Heart left ventricle (tissue), 16 donors: ENCODE measurements at regions not wholly inside any gene's neighbourhood (a gene's known extent, or its start where the extent isn't known, plus 50 kb on each side); places are given as distances from the start of the nearest gene placed in this dataset.

ENCODE experiments used
- ATAC-seq, 4 donors: fragments of 200-7000 bp; cut with Tn5 transposase; one replicate each; pipeline ENCODE4 v1.9.1; 2020 to 2022; ENCODE audit warnings: moderate library complexity in 4 of 4, mild to moderate bottlenecking in 3 of 4, moderate number of reproducible peaks in 1 of 4
- DNase-seq, 5 donors: peaks; one replicate each; pipeline ENCODE4 v3.0.0-alpha.2; 2020
- H3K27ac ChIP-seq, 12 donors: fragments of 200-600 bp; sonication (generic) in 4 of 12; one replicate each; pipeline versions ENCODE4 v1.5.0 to v1.8.0; 2016 to 2022; ENCODE audit warnings: mild to moderate bottlenecking in 2 of 12
- H3K27me3 ChIP-seq, 9 donors: fragments of 200-600 bp; sonication (generic) in 2 of 9; one replicate each; pipeline versions ENCODE4 v1.5.1 to v1.8.0; 2016 to 2022; ENCODE audit warnings: mild to moderate bottlenecking in 3 of 9
- H3K36me3 ChIP-seq, 9 donors: fragments of 200-600 bp; sonication (generic) in 2 of 9; one replicate each; pipeline versions ENCODE4 v1.5.0 to v1.8.0; 2018 to 2022; ENCODE audit warnings: mild to moderate bottlenecking in 2 of 9
- H3K4me1 ChIP-seq, 12 donors: fragments of 200-600 bp; sonication (generic) in 4 of 12; one replicate each; pipeline versions ENCODE4 v1.5.0 to v1.8.0; 2016 to 2022; ENCODE audit warnings: mild to moderate bottlenecking in 3 of 12
- H3K4me3 ChIP-seq, 12 donors: fragments of 200-600 bp; sonication (generic) in 4 of 12; one replicate each; pipeline versions ENCODE4 v1.5.0 to v1.8.0; 2017 to 2022; ENCODE audit warnings: mild to moderate bottlenecking in 9 of 12, moderate library complexity in 4 of 12
- H3K9me3 ChIP-seq, 12 donors: fragments of 200-600 bp; sonication (generic) in 4 of 12; one replicate each; pipeline versions ENCODE4 v1.5.0 to v1.8.0; 2016 to 2022; ENCODE audit warnings: mild to moderate bottlenecking in 1 of 12
- POLR2A ChIP-seq, 2 donors: fragments of 450-650 bp; IDR thresholded peaks; one replicate each; pipeline ENCODE4 v1.6.1; 2017; ENCODE audit warnings: antibody characterized with exemption in 2 of 2, mild to moderate bottlenecking in 2 of 2, moderate library complexity in 2 of 2
- WGBS, 4 donors: extraction: QIAGEN DNeasy Blood & Tissue Kit in 2 of 4; methylation state at CpG; one replicate each; pipeline versions ENCODE4 v1.1.5 to v1.1.7; 2013 to 2018; 5-methylcytosine and 5-hydroxymethylcytosine counted together
- intact Hi-C, 10 donors: fragments of 100-400 bp; cut with DNase I; formaldehyde crosslinking; loops; one replicate each; pipeline versions ENCODE4 v1.11.1 to v1.14.2; 2022
- TF ChIP-seq, protein P1 (sequence below), 12 donors: fragments of 200-600 bp; sonication (generic) in 4 of 12; IDR thresholded peaks; one replicate each; pipeline versions ENCODE4 v1.5.0 to v1.8.0; 2018 to 2022; ENCODE audit warnings: antibody characterized with exemption in 12 of 12, mild to moderate bottlenecking in 5 of 12
- donor health status: ischemic (EF 13 %, LVEDD 7.1; RV severe dilation, severe dysfunction).
- donor health status: healthy with polysubstance abuse.
- donor health status: DM: no; HTN: yes; CAD: no.
- donor health status: DM: no; HTN: no; CAD: no.
- donor health status: ischemic (EF 25% LVEDD 6.9; RV normal size, moderate dysfunction).
- donor health status: ischemic (EF 25% LVEDD 5.7; RV mildly dilated, moderate dysfunction).
- donor health status: healthy.
- donor health status: DM: yes; HTN: yes; CAD: no.
- donor health status: ischemic (EF 35%, LVEDD 5.7; RV mildly dilated, moderate dysfunction).
- donor health status: nonischemic (EF 11% LVEDD 7.7; RV severe dilation, severe dysfunction).
- donor health status: DM: yes; HTN: yes; CAD: no.
- donor health status: PGD.
- donor health status: ischemic (EF 29% LVEDD 5.4; RV normal size, mild dysfunction).
- donor health status: nonischemic (EF 23%, LVEDD 6.1; RV moderate dilation, normal function).

DNA sequence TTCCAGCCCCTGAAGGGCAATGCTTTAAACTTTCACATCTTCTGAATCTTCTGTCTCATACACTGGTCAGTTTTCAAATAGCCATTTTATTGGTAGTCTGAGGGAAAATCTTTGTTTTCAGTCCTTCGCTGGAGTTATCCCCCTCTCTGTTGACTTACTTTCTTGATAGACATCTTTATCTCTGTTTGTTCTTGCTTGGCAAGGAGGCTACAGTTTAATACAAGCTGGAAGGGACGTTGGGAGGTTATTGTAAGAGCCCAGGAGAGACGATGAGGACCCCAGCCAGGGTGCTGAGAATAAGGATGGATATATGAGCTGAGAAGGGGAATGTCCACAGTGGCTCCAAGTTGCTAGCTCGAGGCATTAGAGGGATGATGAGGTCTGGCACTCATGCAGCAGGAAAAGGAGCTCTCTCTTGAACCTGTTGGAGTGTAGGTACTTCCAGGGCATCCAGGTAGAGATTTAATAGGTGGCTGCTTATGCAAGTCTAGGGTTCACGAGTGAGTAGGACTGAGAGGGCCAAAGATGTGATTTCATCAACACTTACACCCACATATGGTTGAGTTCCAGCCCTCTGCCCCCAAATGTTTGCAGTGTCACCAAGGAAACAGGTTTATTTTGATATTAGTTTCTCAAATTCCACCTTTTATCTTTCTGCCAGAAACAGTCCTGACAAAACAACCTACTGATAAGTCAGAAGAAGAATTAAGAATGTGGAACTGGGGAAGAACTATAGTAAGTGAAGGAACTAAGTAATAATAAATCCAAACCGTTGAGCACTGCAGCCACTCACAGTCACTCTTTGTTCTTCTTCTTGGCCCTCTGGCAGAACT, 237.3 kb upstream of the PROX1 start:
- no peak for ATAC-seq
- DNase-seq = no peak
- H3K4me3 ChIP-seq = no peak overlapping the region
- 45 to 56% (median 47%) methylated on average over 6 of the region's 6 CpGs for WGBS, 4 donors
- no peak overlapping the region for H3K27ac ChIP-seq
- H3K4me1 ChIP-seq = no peaks in the 10 kb centered on the region
- H3K27me3 ChIP-seq = peaks cover 0 to 3% (median 0%) of the 10 kb centered on the region in 9 donors
- H3K9me3 ChIP-seq = peaks cover 0 to 5% (median 0%) of the 10 kb centered on the region in 12 donors
- no peak for TF ChIP-seq POLR2A (IDR thresholded peaks at IDR 0.05)
- TF ChIP-seq, protein P1, sequence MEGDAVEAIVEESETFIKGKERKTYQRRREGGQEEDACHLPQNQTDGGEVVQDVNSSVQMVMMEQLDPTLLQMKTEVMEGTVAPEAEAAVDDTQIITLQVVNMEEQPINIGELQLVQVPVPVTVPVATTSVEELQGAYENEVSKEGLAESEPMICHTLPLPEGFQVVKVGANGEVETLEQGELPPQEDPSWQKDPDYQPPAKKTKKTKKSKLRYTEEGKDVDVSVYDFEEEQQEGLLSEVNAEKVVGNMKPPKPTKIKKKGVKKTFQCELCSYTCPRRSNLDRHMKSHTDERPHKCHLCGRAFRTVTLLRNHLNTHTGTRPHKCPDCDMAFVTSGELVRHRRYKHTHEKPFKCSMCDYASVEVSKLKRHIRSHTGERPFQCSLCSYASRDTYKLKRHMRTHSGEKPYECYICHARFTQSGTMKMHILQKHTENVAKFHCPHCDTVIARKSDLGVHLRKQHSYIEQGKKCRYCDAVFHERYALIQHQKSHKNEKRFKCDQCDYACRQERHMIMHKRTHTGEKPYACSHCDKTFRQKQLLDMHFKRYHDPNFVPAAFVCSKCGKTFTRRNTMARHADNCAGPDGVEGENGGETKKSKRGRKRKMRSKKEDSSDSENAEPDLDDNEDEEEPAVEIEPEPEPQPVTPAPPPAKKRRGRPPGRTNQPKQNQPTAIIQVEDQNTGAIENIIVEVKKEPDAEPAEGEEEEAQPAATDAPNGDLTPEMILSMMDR (IDR thresholded peaks at IDR 0.05) = no peak
- H3K36me3 ChIP-seq = no peaks in the 10 kb centered on the region
- intact Hi-C loops = no loop called here

DNA sequence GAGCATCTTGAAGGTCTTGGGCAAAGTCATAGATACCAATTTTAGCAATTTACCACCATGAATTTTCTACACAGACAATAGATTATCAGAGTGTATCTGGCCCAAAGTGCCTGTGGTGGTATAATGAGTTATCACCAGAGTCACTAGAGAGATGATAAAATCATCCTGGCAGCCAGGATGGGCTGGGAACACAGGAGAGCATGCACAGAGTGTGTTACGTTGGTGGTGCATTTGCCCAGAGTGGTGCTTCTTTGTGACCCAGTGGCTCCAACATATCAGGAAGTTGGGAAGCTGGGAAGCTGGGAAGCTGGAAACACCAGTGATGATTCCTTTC, 236.7 kb upstream of the PROX1 start:
- no peaks in the 10 kb centered on the region for H3K36me3 ChIP-seq
- H3K4me1 ChIP-seq = no peaks in the 10 kb centered on the region
- no peak overlapping the region for H3K27ac ChIP-seq
- H3K4me3 ChIP-seq = no peak overlapping the region
- TF ChIP-seq, protein P1 (IDR thresholded peaks at IDR 0.05) = no peak
- TF ChIP-seq POLR2A (IDR thresholded peaks at IDR 0.05) = no peak
- peaks cover 0 to 5% (median 0%) of the 10 kb centered on the region in 12 donors for H3K9me3 ChIP-seq
- WGBS, 4 donors = 42 to 71% (median 62%) methylated on average over 1 of the region's 1 CpG
- ATAC-seq = no peak
- intact Hi-C loops = no loop called here
- peaks cover 0 to 3% (median 0%) of the 10 kb centered on the region in 9 donors for H3K27me3 ChIP-seq
- DNase-seq = no peak

DNA sequence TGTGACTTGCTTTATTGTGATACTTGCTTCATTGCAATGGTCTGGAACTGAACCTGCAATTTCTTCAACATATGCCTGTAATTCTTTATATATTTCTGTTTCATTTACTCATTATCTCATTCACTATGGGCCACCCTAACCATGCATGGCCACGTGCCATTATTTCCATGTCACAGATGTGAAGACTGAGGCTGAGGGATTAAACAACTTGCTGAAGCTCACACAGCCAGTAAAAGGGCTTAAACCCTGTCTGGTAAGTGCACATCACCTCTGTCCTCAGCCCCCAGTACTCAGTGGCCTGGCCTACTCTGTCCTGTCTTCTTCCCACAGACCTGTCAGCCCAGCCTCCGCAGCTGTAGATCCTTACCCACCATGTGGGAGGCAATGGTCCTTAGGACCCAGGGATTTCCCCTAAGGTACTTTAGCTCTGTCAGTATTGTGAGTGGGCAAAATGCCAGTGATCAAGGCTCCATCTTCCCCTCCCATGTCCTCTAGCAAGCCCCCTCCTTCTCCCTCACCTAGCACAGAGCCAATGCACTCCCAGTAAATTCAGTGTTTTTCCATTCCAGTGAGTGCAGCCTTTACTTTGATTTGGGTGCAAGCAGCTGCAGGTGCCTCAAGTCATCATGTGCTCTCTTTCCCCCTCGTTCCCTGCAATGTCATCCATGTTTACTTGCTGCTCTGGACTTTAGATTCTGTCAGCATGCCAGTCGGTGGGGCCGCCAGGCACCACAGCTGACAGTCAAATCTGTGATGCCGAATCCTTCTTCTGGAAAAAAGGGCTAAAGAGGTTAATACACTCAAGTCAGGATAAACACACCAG, 228.2 kb upstream of the PROX1 start:
- intact Hi-C loops = no loop called here
- DNase-seq = no peak
- ATAC-seq = no peak
- H3K4me1 ChIP-seq = no peaks in the 10 kb centered on the region
- no peak overlapping the region for H3K27ac ChIP-seq
- H3K4me3 ChIP-seq = no peak overlapping the region
- peaks cover 0 to 7% (median 0%) of the 10 kb centered on the region in 12 donors for H3K9me3 ChIP-seq
- TF ChIP-seq POLR2A (IDR thresholded peaks at IDR 0.05) = no peak
- TF ChIP-seq, protein P1 (IDR thresholded peaks at IDR 0.05) = no peak
- H3K27me3 ChIP-seq = peaks cover 0 to 27% (median 0%) of the 10 kb centered on the region in 9 donors
- no peaks in the 10 kb centered on the region for H3K36me3 ChIP-seq
- whole genome bisulfite sequencing, 4 donors = 69 to 74% (median 71%) methylated on average over 6 of the region's 6 CpGs

DNA sequence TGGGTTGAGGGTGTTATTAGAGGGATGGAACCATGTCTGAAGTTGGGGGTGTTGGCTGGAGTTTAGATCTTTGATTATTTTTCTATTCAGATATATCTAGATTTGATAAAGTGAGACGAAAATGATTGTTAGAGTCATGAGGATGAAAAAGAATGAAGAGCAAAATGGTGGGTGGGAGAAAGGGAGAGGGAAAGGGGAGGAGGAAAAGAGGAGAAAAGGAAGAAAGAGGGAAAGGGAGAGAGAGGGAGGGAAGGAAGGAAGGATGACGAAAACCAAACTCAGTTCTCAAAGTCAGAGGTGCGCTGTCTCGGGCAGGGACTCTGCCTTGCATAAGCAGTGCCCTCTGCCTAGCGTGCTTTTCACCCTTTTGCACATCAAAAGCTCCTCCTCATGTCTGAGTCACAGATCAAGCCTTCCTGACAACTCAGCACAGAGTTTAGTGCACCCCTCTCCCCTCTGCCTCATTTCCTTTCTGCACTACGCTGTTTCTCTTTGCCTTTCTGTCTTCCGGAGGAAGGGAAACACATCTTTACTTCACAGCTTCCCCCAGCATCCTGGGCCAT, 225.8 kb upstream of the PROX1 start:
- no peak for DNase-seq
- H3K9me3 ChIP-seq = peaks cover 0 to 7% (median 0%) of the 10 kb centered on the region in 12 donors
- no peak for ATAC-seq
- no peak overlapping the region for H3K27ac ChIP-seq
- 36 to 55% (median 42%) methylated on average over 7 of the region's 7 CpGs for WGBS, 4 donors
- H3K4me1 ChIP-seq = no peaks in the 10 kb centered on the region
- no peaks in the 10 kb centered on the region for H3K36me3 ChIP-seq
- no peak for TF ChIP-seq POLR2A (IDR thresholded peaks at IDR 0.05)
- TF ChIP-seq, protein P1 (IDR thresholded peaks at IDR 0.05) = no peak
- H3K4me3 ChIP-seq = no peak overlapping the region
- H3K27me3 ChIP-seq = peaks cover 0 to 27% (median 0%) of the 10 kb centered on the region in 9 donors
- intact Hi-C loops = no loop called here
